ENCODE measurements at regions not wholly inside any gene's neighbourhood (a gene's known extent, or its start where the extent isn't known, plus 50 kb on each side); places are given as distances from the start of the nearest gene placed in this dataset.

DNA sequence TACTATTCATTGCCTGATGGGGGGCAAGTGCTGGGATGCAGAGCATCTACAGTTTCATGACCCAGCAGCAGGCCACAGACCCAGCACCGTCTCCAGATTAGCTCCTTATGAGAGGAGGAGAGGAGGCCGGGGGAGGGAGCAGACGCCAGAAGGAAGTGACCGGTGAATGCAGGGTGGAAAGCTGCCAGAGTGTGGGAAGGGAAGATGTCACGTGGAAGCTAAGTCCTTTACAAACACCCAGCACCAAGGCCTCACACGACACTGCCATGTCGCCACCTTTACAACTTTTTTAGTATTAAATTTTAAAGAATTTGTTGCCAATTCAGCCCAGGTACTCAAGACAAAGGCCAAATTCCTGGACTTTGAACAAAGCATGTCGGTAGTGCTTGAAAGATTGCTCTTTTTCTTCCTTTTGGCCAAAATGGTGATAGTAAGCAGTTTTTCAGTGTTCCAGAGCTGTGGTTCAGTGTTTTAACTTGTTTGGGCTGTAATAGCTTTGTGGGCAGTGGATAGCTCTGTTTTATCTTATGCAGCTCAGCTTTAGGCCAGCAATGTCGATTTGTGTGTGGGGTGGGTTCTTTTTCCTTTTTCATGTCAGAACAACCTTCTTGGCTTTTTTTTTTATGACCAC lies 58.2 kb downstream of the ZBTB38 start:
- peak; percentile 80 for DNase-seq (ENCODE audit: low read depth)
- TF ChIP-seq, protein P1, sequence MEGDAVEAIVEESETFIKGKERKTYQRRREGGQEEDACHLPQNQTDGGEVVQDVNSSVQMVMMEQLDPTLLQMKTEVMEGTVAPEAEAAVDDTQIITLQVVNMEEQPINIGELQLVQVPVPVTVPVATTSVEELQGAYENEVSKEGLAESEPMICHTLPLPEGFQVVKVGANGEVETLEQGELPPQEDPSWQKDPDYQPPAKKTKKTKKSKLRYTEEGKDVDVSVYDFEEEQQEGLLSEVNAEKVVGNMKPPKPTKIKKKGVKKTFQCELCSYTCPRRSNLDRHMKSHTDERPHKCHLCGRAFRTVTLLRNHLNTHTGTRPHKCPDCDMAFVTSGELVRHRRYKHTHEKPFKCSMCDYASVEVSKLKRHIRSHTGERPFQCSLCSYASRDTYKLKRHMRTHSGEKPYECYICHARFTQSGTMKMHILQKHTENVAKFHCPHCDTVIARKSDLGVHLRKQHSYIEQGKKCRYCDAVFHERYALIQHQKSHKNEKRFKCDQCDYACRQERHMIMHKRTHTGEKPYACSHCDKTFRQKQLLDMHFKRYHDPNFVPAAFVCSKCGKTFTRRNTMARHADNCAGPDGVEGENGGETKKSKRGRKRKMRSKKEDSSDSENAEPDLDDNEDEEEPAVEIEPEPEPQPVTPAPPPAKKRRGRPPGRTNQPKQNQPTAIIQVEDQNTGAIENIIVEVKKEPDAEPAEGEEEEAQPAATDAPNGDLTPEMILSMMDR (conservative IDR thresholded peaks at IDR 0.05; ENCODE audit: low read length): no peak
- H3K4me3 ChIP-seq (ENCODE audit: low read length): no peak overlapping the region

DNA sequence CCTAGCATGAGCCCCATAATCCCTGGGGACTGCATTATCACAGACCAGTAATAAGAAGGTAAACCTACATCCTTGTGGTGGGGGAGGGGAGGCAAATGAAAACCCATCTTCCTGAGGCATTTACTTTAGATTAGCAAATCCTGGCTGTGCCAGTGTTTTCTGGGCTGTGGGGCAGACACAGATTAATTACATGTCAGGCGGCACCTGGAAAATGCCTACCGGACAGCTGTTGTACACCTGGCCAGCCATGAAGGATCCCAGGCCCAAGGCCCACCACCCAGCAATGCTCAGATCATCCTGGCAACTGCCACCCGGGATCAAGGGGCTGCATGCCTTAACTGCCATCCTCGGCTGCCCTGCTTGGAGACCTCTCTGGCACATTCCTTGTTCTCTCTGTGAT lies 59.1 kb upstream of the RASA2 start:
- H3K4me3 ChIP-seq (ENCODE audit: low read length): no peak overlapping the region
- DNase-seq (ENCODE audit: low read depth): no peak
- TF ChIP-seq, protein P1 (conservative IDR thresholded peaks at IDR 0.05; ENCODE audit: low read length): no peak

DNA sequence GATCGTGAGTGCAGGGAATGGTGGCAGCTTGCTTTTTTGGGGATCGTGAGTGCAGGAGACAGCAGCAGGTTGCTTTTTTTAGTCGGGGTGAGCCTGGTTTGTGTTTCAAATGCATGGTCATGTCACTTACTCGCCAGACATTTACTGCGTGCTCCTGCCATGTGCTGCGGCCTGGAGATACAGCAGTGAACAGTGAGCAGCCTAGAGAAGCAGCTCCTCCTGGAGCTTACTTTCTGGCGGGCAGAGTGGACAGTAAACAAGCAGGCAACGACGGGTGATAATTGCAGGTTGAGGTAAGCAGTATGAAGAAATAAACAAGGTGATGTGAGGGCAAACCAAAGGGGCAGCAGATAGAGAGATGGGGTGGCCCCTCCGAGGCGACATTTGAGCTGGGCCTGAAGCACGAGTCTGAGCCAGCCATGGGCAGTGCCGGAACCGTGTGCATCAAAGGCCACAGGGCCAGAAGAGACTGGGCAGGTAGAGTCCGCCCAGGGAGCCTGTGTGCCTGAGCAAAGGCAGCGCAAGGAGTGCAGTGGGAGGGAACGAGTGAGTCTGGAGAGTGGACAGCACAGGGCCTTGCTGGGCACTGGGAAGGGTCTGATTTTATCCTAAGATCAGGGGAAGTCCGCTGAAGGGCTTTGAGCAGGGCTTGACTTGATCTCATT lies 57.3 kb upstream of the RASA2 start:
- no peak for DNase-seq (ENCODE audit: low read depth)
- H3K4me3 ChIP-seq (ENCODE audit: low read length): no peak overlapping the region
- TF ChIP-seq, protein P1 (conservative IDR thresholded peaks at IDR 0.05; ENCODE audit: low read length): no peak

DNA sequence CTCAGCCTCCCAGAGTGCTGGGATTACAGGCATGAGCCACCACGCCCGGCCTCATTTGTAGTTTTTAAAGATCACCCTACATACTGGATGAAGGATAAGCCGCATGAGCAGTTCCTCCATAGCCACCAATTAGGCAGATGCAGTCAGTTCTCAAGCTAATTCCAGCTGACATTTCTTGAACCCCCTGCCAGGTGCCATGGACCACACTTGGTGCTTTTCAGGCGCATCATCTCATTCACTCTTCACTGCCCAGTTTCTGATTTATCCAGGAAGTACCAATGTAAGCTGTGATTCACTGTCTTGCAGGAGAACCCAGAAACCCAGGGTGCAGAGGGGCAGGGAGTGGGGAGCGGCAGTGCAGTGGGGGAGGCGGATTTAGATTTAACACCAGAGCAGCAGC lies 56.5 kb upstream of the RASA2 start:
- no peak overlapping the region for H3K4me3 ChIP-seq (ENCODE audit: low read length)
- no peak for DNase-seq (ENCODE audit: low read depth)
- TF ChIP-seq, protein P1 (conservative IDR thresholded peaks at IDR 0.05; ENCODE audit: low read length): no peak

DNA sequence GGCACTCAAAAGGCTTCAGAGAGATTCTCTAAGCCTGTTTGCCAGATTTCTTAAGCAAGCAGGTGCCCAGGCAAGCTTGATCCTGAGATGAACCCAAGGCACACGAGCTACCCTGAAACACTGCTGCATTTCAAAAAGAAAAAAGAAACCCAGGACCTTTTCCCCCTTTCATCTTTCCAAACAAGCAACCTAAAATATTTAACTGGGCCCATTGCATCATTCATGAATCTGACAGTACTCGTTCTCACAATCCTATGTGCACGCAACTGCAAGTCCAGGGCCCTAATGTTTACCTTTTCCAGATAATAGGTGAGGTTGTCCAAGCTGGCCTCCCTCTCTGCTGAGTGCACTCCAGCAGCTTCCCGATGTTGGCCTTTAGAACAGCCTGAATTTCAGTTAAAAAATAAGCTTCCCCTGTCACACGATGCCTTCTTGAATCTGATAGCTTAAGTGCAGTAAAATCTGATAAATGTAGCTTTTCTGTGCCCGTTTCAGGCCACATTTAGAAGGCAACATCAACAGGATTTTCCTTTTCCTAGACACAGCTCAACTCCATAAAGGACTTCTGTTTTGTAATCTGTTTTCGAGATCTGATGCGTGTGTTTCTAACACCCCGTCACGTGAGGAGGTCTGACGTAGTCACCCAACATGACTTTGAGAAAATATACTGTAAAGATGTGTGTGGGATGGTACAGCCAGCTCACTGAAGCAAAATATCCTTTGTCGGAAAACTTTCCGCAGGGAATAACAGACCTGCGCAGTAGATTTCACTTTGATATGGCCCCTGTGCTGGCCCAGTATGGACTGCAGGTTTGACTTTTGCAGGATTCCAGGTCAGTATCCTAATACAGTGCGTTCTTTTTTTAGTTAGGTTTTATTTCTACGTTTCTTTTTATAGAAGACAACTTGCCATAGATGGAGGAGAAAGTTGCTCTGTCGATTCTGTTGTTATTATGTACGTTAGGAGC lies 55.1 kb upstream of the RASA2 start:
- DNase-seq (ENCODE audit: low read depth): no peak
- TF ChIP-seq, protein P1 (conservative IDR thresholded peaks at IDR 0.05; ENCODE audit: low read length): no peak
- H3K4me3 ChIP-seq (ENCODE audit: low read length): no peak overlapping the region

DNA sequence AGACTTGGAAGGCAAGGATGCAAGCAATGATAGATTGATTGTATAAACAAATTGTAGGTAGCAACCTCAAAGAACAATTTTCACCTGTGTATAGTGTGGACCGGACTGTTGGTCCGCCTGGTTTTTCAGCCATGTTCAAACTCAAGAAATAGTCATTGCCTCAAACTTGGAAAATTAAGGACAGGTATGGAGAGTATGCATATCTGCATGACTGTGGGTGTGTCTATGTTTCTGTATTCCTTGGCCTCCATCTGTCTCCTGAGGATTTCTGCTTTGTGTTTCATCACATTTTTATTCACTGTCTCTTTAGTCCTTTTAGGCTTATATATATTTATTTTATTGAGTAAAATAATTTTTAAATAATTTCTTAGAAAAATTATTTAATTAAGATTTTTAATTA lies 53.9 kb upstream of the RASA2 start:
- no peak for DNase-seq (ENCODE audit: low read depth)
- no peak overlapping the region for H3K4me3 ChIP-seq (ENCODE audit: low read length)
- TF ChIP-seq, protein P1 (conservative IDR thresholded peaks at IDR 0.05; ENCODE audit: low read length): no peak
